ENCODE measurements at regions not wholly inside any gene's neighbourhood (a gene's known extent, or its start where the extent isn't known, plus 50 kb on each side); places are given as distances from the start of the nearest gene placed in this dataset.
"Not testable (repeated sequence)": the region's sequence is repeated elsewhere in the genome, so short reads cannot be mapped to it uniquely, and the experiment has no call there.

GRCh38 chr6:14875481-14876063 lies 370.3 kb upstream of the JARID2 start:
- no peak for DNase-seq (ENCODE audit: low read depth in 2 of 2)

GRCh38 chr6:14876778-14877613 lies 368.9 kb upstream of the JARID2 start:
- peak in 1 of 2 donors; percentile 12 for DNase-seq (ENCODE audit: low read depth in 2 of 2)

- no peak for DNase-seq (ENCODE audit: low read depth in 2 of 2)
These were observed 368.1 kb upstream of the JARID2 start for GRCh38 chr6:14877758-14878157.

GRCh38 chr6:14880052-14880451 lies 365.8 kb upstream of the JARID2 start:
- no peak for DNase-seq (ENCODE audit: low read depth in 2 of 2)

- no peak for DNase-seq (ENCODE audit: low read depth in 2 of 2)
These were observed 365.2 kb upstream of the JARID2 start for GRCh38 chr6:14880677-14881076.

GRCh38 chr6:14881398-14881797 lies 364.5 kb upstream of the JARID2 start:
- no peak for DNase-seq (ENCODE audit: low read depth in 2 of 2)

GRCh38 chr6:14882394-14883026 lies 363.4 kb upstream of the JARID2 start:
- no peak for DNase-seq (ENCODE audit: low read depth in 2 of 2)

- no peak for DNase-seq (ENCODE audit: low read depth in 2 of 2)
These were observed 361.9 kb upstream of the JARID2 start for GRCh38 chr6:14883921-14884320.

- no peak for DNase-seq (ENCODE audit: low read depth in 2 of 2)
These were observed 360.4 kb upstream of the JARID2 start for GRCh38 chr6:14885498-14885897.

GRCh38 chr6:14887181-14887580 lies 358.7 kb upstream of the JARID2 start:
- no peak for DNase-seq (ENCODE audit: low read depth in 2 of 2)

- no peak for DNase-seq (ENCODE audit: low read depth in 2 of 2)
These were observed 357.8 kb upstream of the JARID2 start for GRCh38 chr6:14887986-14888574.

- no peak for DNase-seq (ENCODE audit: low read depth in 2 of 2)
These were observed 357.3 kb upstream of the JARID2 start for GRCh38 chr6:14888575-14889000.

- DNase-seq (ENCODE audit: low read depth in 2 of 2), result no peak
These were observed 356.7 kb upstream of the JARID2 start for GRCh38 chr6:14889188-14889587.

- DNase-seq (ENCODE audit: low read depth in 2 of 2), result no peak
These were observed 356.0 kb upstream of the JARID2 start for GRCh38 chr6:14889611-14890593.

- not testable (repeated sequence) for DNase-seq (ENCODE audit: low read depth in 2 of 2)
These were observed 354.0 kb upstream of the JARID2 start for GRCh38 chr6:14891820-14892375.

GRCh38 chr6:14894105-14894504 lies 351.8 kb upstream of the JARID2 start:
- no peak for DNase-seq (ENCODE audit: low read depth in 2 of 2)

- DNase-seq (ENCODE audit: low read depth in 2 of 2), result no peak
These were observed 349.4 kb upstream of the JARID2 start for GRCh38 chr6:14896475-14896874.

GRCh38 chr6:14897831-14898230 lies 348.0 kb upstream of the JARID2 start:
- no peak for DNase-seq (ENCODE audit: low read depth in 2 of 2)

- DNase-seq (ENCODE audit: low read depth in 2 of 2), result not testable (repeated sequence)
These were observed 346.4 kb upstream of the JARID2 start for GRCh38 chr6:14899441-14899840.

- DNase-seq (ENCODE audit: low read depth in 2 of 2), result no peak
These were observed 344.9 kb upstream of the JARID2 start for GRCh38 chr6:14900919-14901318.

Measured in stimulated activated CD8-positive, alpha-beta memory T cell treated with anti-CD3 and anti-CD28 coated beads, Interleukin-15, amount 100 ng/mL, for 4 hours (primary cell).